ENCODE measurements at regions not wholly inside any gene's neighbourhood (a gene's known extent, or its start where the extent isn't known, plus 50 kb on each side); places are given as distances from the start of the nearest gene placed in this dataset.
"Not testable (repeated sequence)": the region's sequence is repeated elsewhere in the genome, so short reads cannot be mapped to it uniquely, and the experiment has no call there.

- DNase-seq = no peak
These were observed 107.4 kb upstream of the NDUFV2 start for GRCh38 chr18:8995096-8995495.

- no peak for DNase-seq
These were observed 105.6 kb upstream of the NDUFV2 start for GRCh38 chr18:8996771-8997432.

GRCh38 chr18:8997634-8998033 lies 104.9 kb upstream of the NDUFV2 start:
- DNase-seq = no peak

- DNase-seq = no peak
These were observed 103.8 kb upstream of the NDUFV2 start for GRCh38 chr18:8998481-8999217.

GRCh38 chr18:8999872-9000271 lies 102.6 kb upstream of the NDUFV2 start:
- DNase-seq = no peak

- DNase-seq = no peak
These were observed 101.8 kb upstream of the NDUFV2 start for GRCh38 chr18:9000733-9001132.

GRCh38 chr18:9001209-9001608 lies 101.3 kb upstream of the NDUFV2 start:
- no peak for DNase-seq

- no peak for DNase-seq
These were observed 98.9 kb upstream of the NDUFV2 start for GRCh38 chr18:9003406-9004100.

GRCh38 chr18:9004308-9004707 lies 98.2 kb upstream of the NDUFV2 start:
- not testable (repeated sequence) for DNase-seq

GRCh38 chr18:9007700-9008099 lies 94.8 kb upstream of the NDUFV2 start:
- not testable (repeated sequence) for DNase-seq

- DNase-seq = no peak
These were observed 94.2 kb upstream of the NDUFV2 start for GRCh38 chr18:9008200-9008708.

GRCh38 chr18:9008709-9009635 lies 93.5 kb upstream of the NDUFV2 start:
- DNase-seq = no peak

GRCh38 chr18:9009703-9010488 lies 92.6 kb upstream of the NDUFV2 start:
- DNase-seq = no peak

GRCh38 chr18:9011431-9011830 lies 91.1 kb upstream of the NDUFV2 start:
- DNase-seq = no peak

GRCh38 chr18:9013926-9014373 lies 88.5 kb upstream of the NDUFV2 start:
- DNase-seq = no peak

GRCh38 chr18:9015689-9016088 lies 86.8 kb upstream of the NDUFV2 start:
- no peak for DNase-seq

- DNase-seq = no peak
These were observed 85.8 kb upstream of the NDUFV2 start for GRCh38 chr18:9016633-9017166.

GRCh38 chr18:9017167-9017904 lies 85.2 kb upstream of the NDUFV2 start:
- peak; percentile 66 for DNase-seq

- no peak for DNase-seq
These were observed 84.6 kb upstream of the NDUFV2 start for GRCh38 chr18:9017905-9018227.

GRCh38 chr18:9019135-9019534 lies 83.4 kb upstream of the NDUFV2 start:
- no peak for DNase-seq

GRCh38 chr18:9020221-9020620 lies 82.3 kb upstream of the NDUFV2 start:
- no peak for DNase-seq
